ENCODE measurements at regions not wholly inside any gene's neighbourhood (a gene's known extent, or its start where the extent isn't known, plus 50 kb on each side); places are given as distances from the start of the nearest gene placed in this dataset.
"Not testable (repeated sequence)": the region's sequence is repeated elsewhere in the genome, so short reads cannot be mapped to it uniquely, and the experiment has no call there.

DNA sequence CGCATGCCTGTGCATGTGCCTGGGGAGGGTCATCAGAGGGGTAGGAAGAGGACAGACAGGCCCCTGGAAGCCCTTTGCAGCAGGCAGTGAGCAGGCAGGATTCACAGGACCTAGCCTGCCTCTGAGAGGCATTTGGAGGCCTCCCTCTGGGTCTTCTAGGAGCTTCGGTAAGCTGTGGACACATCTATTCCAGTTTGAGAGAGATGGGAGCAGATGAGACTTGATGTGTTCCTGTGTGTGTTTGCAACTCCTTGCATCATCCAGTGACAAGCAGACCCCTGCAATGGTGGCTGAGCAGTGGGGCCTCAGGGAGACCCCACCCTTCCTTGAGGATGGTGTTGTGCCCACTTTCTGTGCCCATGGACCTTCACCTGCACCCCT is 64.0 kb downstream of the GADD45G start:
- intact Hi-C loops (cut with DNase I): loop anchor here (10.0 kb wide), 1 partner anchor 426 kb away; no protein-coding TSS in a partner anchor
- ATAC-seq: no peak
- DNase-seq (ENCODE audit: missing footprints): no peak

DNA sequence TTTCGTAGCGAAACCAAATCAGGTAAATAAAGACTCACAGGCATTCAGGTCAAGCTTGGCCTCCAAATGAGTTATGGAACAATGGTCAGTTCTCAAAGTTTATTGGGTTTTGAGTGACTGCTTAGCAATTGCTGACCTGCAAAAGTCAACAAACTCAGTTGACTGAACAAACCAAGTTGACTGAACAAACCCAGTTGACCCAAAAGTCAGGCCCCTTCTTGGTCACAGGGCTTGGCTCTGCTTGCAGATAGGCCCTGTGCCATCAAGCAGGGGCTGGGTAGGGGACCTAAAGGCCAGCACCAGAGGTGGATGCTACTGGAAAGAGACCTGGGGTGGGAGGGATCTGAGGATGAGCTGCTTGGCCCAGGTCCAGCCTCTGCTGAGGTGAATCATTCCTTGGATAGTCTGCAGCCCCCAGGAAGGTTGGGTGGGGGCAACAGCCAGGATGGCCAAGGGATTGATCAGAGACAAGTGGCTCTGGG is 64.6 kb downstream of the GADD45G start:
- ATAC-seq (no peak), DNase-seq (ENCODE audit: missing footprints) (no peak)
- intact Hi-C loops (cut with DNase I): loop anchor here (10.0 kb wide), 1 partner anchor 425 kb away; no protein-coding TSS in a partner anchor

DNA sequence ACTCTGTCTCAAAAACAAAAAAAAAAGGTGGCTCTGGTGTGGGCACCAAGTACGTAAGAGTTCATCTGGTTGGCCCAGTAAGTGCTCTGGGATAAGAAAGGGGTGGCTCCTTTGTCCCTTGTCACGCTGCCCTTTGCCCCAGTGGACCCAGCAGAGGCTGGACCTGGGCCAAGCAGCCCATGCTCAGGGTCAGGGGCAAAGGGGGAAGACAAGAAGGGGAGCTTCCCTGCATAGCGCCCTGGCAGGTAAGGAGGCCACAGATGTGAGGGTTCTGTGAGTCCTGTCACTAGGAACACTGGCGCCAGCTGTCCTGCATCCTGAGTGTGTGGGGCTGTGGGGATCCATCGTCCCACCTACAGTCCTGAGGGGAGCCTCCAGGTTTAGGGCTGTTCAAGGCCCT is 65.3 kb downstream of the GADD45G start:
- no peak for ATAC-seq
- no peak for DNase-seq (ENCODE audit: missing footprints)
- intact Hi-C loops (cut with DNase I): no loop called here

DNA sequence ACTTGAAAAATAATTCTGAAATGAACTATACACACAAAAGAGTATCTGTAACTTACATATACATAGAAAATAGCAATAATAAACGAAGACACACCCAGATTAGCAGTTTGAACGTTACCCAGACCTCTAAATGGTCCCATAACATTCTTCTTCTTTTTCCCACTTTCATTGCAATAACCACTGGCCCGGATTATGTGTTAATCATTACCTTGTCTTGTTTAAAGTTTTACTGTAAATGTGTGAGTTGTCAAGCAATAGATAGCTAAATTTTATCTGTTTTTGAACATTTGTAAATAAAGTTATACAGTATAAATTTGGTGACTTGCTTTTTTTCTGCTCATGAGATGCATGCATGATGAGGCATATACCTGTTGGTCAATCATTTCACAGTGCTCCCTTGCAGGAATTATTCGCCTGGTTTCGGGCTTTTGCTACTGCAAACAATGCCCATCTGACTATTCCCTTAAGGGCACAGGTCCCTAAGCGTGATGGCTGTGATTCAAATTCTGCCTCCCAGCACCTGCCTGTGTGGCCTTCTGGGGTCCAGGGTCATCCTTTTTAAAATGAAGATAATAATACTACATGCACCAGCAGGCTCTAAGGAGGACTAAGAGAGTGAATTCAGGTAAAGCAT is 66.1 kb downstream of the GADD45G start:
- ATAC-seq: no peak
- no peak for DNase-seq (ENCODE audit: missing footprints)
- intact Hi-C loops (cut with DNase I): no loop called here

DNA sequence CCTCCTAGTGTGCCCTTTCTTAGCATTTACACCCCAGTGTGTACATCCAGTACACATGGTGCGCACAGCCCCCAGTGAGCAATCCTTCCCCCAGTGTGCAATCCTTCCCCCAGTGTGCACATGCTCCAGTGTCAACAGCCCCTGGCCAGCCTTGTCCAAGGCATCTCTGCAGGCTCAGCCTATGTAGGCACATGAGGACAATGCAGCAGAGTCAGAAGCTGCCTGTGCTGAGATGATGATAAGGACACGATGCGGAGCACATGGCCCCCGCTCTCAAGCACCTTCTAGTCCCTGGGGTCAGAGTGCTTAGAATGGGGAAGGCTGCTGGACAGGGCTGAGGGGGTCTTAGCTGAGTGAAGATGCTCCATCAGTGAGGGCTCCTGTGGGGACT is 69.8 kb downstream of the GADD45G start:
- intact Hi-C loops (cut with DNase I): no loop called here
- no peak for ATAC-seq
- no peak for DNase-seq (ENCODE audit: missing footprints)

DNA sequence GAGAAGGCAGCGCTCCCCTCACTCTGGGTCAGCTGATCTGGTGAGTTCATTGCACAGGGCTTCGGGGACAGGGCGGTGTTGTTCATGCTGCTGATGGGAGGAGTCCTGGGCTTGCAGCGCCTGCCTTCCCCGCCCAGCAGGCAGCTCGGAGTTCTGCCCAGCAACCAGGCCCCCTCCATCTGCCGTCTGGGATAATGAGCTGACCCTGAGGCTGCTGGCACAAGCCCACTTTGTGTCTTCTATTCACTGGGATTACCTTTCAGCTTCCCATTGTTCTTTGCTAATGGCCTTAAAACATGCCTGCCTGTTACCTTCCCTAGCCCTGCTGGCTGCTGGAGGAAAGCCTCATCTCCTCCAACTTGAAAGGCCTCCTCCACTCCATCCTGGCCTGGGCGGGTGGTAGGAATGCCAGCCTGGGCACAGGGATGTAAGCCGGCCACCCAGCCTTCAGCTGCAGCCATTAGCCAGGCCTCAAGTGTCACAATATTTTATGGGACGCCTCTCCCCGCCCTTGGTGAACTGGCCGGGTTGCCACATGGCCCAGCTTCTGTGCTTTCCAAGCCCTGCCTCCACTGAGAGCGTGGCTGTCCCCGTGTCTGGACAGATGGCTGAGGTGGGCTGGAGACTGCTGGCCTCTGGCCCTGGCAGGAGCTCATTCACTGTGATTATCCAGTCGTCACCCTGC is 70.4 kb downstream of the GADD45G start:
- ATAC-seq (peak; percentile 86), DNase-seq (ENCODE audit: missing footprints) (no peak)
- intact Hi-C loops (cut with DNase I): no loop called here

DNA sequence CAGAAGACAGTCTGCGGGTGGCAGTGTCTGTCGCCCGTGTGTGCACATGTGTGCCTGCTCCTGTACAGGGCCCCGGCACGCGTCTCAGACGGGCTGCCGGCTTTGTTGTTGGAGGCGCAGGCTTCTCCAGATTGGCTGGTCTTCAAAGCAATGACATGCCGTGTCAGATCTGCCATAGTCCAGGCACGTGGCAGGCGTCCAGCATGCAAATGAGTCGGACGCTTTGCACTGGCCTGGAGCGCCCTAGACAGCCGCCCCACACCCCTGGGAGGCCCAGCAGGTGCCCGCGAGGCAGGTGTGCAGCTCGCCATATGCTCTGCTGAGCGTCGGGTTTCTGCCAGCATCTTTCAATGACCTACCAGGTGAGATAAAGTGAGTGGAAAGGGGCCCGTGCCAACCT is 71.5 kb downstream of the GADD45G start:
- DNase-seq (ENCODE audit: missing footprints): peak; percentile 84
- intact Hi-C loops (cut with DNase I): no loop called here
- peak; percentile 69 for ATAC-seq

DNA sequence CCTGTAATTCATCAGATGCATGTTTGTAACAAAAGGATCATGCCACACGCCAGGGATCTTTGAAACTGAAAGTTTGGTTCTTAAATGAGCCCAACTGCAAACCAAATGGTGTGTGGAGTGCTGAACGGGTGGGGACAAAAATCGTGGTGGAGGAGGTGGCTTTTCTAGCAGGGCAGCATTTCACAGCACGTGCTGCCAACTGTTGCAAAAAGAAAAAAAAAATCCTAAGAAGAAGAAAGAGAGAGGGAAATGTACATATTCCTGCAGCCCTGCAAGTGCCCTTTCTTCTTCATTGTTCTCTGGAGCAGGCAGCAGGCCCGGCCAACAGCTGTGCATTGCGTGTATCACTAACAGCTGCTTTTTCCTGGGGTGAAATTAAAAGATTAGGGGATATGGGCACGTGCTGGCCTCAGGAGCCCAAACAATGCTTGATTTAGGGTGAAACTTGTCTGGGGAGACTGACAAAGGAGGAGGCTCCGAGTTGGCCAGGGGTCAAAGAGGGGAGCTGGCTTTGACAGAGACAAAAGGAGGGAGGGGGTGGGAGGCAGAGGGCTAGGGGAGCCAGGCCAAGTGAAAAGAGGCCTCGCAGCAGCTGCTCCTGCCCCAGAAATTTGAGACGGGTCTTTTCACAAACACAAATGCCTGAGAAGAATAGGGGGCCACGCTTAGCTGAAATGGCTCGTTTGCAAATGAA is 73.0 kb downstream of the GADD45G start:
- ATAC-seq (no peak), DNase-seq (ENCODE audit: missing footprints) (no peak)
- intact Hi-C loops (cut with DNase I): no loop called here

DNA sequence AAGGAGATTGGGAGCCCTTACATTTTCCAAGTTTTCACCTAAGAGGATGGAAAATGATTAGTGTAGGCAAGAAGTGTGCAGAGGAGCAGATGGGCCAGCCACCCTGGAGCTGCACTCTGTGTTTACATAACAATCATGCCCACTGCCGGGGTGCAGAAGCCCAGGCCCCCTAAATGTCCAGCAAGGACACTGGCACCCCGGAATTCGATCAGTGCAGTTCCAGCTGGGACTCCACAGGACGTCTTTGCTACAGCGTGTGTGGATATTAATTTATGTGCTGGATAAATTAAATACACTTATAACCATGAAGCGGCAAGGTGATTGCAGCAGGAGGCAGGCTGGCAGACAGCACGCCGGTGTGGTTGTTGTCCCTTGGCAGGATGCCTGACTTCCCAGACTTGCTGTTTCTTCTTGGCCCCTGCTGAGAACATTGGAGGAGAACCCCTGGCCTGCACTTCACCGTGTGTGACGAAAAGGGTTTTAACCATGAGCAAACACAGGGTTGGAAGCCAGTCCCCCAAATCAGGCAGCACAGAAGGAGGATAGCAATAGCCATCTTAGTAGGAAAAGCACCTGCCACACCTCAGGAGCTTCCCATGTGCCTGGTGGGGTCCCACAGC is 73.7 kb downstream of the GADD45G start:
- no peak for DNase-seq (ENCODE audit: missing footprints)
- intact Hi-C loops (cut with DNase I): no loop called here
- ATAC-seq: no peak

DNA sequence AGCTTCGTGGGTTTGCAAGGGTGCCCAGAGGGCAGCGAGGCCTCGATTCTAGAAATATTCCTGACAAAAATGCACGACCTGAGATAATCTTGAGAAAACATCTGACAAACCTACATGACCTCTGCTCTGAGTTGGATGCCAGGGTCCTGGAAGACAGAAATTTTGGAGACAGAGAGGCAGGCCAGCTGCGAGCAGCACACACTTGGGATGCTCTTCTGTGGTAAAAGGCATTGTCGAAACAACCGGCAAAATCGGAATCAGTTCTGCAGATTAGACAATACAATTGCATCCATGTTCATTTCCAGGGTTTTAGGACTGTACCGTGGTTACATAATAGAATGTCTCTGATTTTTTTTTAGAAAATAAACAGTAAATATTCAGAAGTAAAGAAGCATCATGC is 74.2 kb downstream of the GADD45G start:
- DNase-seq (ENCODE audit: missing footprints): no peak
- intact Hi-C loops (cut with DNase I): no loop called here
- ATAC-seq: no peak

DNA sequence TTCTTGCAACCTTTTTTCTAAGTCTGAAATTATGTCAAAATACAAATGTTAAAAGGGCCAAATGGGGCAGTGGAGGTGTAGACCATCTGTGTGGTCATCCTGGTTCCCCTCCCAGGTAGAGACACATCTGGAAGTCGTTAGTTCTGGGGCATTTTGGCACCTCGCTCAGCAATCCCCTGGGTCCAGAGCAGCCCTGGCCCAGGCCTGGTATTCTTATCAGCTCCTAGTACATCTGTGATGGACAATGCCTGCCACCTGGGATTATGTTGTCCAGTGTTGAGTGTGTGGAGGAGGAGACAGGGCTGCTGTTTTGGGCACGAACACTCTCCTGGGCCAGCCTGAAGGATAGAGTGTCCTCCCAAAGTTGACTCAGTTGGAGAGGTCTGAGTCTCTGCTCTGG is 74.8 kb downstream of the GADD45G start:
- ATAC-seq: peak; percentile 15
- no peak for DNase-seq (ENCODE audit: missing footprints)
- intact Hi-C loops (cut with DNase I): no loop called here

DNA sequence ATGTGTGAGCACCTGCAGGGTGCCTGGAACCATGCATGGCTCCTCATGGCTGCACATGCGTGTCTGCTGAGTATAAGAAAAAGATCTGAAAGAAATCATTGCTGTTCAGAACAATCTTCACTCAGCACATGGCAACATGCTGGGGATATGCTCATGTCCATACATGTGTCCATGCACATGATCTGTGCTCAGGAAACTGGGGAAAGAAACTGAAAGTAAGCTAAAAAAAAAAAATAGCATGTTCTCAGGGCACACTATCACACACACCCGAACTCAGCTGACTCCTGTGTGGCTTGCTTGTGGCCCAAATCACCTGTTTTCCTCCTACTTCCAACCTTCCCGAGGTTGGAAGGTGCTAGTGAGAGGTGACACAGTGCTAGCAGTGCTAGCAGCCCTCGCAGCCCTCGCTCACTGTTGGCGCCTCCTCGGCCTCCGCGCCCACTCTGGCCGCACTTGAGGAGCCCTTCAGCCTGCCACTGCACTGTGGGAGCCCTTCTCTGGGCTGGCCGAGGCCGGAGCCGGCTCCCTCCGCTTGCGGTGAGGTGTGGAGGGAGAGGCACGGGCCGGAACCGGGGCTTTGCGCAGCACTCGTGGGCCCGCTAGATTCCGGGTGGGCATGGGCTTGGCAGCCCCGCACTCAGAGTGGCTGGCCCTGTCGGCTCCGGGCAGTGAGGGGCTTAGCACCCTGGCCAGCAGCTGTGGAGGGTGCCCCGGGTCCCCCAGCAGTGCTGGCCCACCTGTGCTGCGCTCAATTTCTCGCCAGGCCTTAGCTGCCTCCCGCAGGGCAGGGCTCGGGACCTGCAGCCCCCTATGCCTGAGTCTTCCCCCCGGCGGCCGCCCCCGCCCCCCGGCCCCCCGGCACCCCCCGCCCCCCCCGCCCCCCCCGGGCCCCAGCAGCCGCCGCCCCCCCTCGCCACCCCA is 76.0 kb downstream of the GADD45G start:
- DNase-seq (ENCODE audit: missing footprints): no peak
- no peak for ATAC-seq
- intact Hi-C loops (cut with DNase I): loop anchor here (5.0 kb wide), 1 partner anchor 191 kb away; no protein-coding TSS in a partner anchor

DNA sequence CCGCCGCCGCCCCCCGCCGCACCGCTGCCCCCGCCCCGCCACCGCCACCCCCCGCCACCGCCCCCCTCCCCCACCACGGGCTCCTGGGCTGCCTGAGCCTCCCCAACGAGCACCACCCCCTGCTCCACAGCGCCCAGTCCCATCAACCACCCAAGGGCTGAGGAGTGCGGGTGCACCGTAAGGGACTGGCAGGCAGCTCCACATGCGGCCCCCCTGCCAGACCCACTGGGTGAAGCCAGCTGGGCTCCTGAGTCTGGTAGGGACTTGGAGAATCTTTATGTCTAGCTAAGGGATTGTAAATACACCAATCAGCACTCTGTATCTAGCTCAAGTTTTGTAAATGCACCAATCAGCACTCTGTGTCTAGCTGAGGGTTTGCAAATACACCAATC is 76.7 kb downstream of the GADD45G start:
- not testable (repeated sequence) for DNase-seq (ENCODE audit: missing footprints); ATAC-seq
- intact Hi-C loops (cut with DNase I): loop anchor here (5.0 kb wide), 1 partner anchor 191 kb away; no protein-coding TSS in a partner anchor

DNA sequence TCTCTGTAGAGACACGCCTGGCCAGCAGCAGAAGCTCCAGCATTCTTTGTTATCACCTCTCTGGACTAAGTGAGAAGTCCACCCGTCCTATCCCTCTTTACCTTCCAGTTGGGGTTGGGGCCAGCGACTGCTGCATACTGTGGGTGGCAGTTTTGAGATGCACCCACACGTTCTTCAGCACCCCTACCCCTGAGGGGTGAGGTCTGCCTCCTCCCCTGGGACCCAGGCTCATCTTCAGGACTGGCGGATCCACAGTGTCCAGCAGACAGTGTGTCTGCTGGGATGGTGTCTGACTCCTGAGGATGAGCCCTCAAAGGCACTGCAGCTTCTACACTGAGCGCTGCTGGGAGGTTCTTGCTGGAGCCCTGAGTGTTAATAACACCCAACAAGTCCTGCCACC is 78.8 kb downstream of the GADD45G start:
- ATAC-seq (no peak), DNase-seq (ENCODE audit: missing footprints) (no peak)
- intact Hi-C loops (cut with DNase I): loop anchor here (2.0 to 5.0 kb wide), 3 partner anchors 61 to 189 kb away; no protein-coding TSS in a partner anchor

DNA sequence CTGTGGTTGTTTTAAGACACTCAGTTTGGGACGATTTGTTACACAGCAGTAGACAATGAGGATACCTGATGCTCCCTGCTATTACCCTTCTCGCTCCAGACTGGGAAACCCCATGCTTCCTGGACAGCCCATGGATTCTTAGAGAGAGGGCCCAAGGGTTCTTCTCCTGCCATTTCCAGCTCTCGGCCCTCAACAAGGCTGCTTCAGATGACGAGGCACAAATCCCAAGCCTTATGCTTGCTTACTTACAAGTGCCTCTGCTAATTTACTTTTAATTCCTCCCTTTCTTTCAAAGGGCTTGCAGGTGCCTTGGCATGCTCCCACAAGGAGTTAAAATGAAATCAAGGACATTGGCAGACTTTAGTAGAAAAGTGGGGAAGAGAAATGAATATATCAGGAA is 79.4 kb downstream of the GADD45G start:
- intact Hi-C loops (cut with DNase I): loop anchor here (2.0 to 5.0 kb wide), 3 partner anchors 61 to 188 kb away; no protein-coding TSS in a partner anchor
- no peak for DNase-seq (ENCODE audit: missing footprints)
- ATAC-seq: no peak

DNA sequence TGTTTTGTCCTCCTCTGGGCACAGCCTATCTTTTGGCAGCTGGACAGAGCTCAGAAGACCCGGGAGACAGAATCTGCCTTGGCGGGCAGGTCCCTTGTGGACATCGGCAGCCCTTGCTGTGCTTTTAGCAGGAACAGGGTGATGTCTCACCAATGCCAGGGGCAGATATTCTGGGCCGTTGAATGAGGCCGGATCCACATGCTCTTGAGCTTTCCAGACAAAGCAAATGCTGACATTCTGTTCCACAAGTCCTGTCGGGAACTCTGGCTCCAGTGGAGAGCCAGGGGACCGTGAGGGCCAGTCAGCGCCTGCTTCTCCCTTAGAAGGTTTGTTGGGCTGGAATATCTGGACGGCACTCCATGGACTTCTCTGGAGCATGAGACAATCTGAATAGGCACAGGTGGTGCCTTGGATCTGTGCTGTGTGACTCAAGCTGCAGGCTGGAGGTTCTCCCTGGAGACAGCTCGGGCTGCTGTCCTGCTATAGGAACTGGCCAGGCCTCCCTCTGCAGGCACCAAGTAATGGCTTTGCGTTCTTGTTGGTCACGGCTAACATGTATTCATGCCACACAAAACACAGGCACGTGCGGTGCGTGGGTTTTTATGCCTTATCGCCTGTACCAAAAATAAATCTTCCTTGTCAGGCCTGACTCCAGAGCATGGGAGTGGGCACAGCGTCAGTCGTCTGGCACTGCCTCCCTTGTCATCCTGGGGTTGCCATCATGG is 80.3 kb downstream of the GADD45G start:
- intact Hi-C loops (cut with DNase I): loop anchor here (1.0 to 5.0 kb wide), 4 partner anchors 62 to 187 kb away; no protein-coding TSS in a partner anchor
- peak; percentile 90 for ATAC-seq
- DNase-seq (ENCODE audit: missing footprints): peak; percentile 82

DNA sequence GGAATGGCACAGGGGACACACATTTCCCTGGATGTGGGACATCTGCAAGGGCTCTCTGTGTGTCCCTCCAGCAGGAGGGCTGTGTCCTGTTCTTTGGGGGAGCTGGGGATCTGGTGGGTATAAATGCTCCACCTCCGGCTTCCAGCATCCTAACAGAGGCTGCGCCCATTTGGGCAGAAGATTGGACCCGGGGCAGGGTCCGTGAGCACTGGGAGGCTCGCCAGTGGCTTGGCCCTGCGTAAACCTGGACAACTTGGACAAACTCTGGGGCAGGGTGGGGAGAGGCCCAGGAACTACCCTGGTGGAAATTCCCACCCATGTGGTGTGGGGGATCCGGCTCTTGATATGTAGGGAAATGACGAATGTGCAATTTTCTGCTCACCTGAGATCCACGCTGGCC is 80.9 kb downstream of the GADD45G start:
- ATAC-seq: no peak
- intact Hi-C loops (cut with DNase I): loop anchor here (1.0 to 2.0 kb wide), 3 partner anchors 63 to 82 kb away; no protein-coding TSS in a partner anchor

DNA sequence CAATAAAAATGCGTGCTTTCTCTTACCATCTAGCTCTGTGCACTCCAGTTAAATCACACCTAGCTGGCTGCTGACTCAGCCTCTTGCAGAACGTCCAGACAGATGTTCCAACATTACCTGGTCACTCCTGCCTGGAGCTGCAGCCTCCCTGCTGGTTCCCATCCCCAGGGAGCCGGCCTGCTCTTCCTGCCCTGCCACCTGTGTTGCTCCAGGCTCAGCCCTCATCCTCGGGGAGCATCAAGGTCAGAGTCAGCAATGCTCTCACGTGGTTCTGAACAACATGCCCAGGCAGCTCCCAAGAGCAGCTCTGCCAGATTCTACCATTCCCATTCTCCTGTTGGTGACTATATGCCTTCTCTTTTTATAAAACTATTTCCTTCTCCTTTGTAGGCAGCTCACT is 81.3 kb downstream of the GADD45G start:
- intact Hi-C loops (cut with DNase I): no loop called here
- ATAC-seq (no peak), DNase-seq (ENCODE audit: missing footprints) (no peak)

More for the DNA sequence above, 80.9 kb downstream of the GADD45G start:
- no peak for DNase-seq (ENCODE audit: missing footprints)
